ENCODE measurements at regions not wholly inside any gene's neighbourhood (a gene's known extent, or its start where the extent isn't known, plus 50 kb on each side); places are given as distances from the start of the nearest gene placed in this dataset.

DNA sequence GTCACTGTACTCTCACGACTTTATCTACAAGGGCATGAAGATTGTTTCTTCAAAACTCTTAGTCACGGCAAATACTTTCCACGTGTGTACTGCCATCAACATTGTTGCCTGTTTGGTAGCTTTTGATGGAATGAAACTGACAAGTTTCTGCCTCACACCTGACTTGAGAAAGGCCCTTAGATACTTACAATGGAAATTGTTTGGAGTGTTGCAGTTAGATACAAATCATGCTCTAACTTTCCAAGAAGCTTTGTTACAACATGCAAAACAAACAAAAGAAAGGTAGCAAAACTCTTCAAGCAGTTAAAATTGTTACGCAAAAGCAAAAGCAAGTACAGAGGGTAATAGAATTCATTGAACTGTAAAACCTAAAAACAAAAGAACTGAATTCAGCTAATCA, 91.1 kb upstream of the TLE4 start:
- TF ChIP-seq EZH2phosphoT487 (IDR thresholded peaks at IDR 0.05; ENCODE audit: insufficient read depth, low read depth) (no peak), EZH2 (IDR thresholded peaks at IDR 0.05; ENCODE audit: insufficient read depth, poor library complexity, severe bottlenecking) (no peak)

All from GM23248 (cell line).